ENCODE measurements at regions not wholly inside any gene's neighbourhood (a gene's known extent, or its start where the extent isn't known, plus 50 kb on each side); places are given as distances from the start of the nearest gene placed in this dataset.

DNA sequence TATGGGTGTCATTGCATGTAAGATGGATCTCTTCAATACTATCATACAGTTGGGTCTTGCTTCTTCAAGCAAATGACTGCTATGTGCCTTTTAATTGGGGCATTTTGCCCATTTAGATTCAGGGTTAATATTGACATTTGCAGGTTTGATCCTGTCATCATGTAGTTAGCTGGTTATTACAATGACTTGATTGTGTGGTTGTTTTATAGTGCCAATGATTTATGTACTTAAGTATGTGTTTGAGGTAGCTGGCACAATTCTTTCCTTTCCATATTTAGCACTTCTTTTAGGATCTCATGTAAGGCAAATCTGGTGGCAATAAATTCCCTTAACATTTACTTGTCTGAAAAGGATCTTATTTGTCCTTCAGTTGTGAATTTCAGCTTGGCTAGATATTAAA, 267.5 kb downstream of the VGLL3 start:
- no peak for TF ChIP-seq EZH2 (IDR thresholded peaks at IDR 0.05; ENCODE audit: borderline replicate concordance, low read length)
- TF ChIP-seq, protein P1, sequence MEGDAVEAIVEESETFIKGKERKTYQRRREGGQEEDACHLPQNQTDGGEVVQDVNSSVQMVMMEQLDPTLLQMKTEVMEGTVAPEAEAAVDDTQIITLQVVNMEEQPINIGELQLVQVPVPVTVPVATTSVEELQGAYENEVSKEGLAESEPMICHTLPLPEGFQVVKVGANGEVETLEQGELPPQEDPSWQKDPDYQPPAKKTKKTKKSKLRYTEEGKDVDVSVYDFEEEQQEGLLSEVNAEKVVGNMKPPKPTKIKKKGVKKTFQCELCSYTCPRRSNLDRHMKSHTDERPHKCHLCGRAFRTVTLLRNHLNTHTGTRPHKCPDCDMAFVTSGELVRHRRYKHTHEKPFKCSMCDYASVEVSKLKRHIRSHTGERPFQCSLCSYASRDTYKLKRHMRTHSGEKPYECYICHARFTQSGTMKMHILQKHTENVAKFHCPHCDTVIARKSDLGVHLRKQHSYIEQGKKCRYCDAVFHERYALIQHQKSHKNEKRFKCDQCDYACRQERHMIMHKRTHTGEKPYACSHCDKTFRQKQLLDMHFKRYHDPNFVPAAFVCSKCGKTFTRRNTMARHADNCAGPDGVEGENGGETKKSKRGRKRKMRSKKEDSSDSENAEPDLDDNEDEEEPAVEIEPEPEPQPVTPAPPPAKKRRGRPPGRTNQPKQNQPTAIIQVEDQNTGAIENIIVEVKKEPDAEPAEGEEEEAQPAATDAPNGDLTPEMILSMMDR (conservative IDR thresholded peaks at IDR 0.05 in 1 of 2, IDR thresholded peaks at IDR 0.05 in 1 of 2; ENCODE audit: extremely low read depth in 1 of 2, insufficient read depth in 1 of 2, low read depth in 1 of 2, low read length in 2 of 2): no peak
